HG03064 (cell line): ENCODE measurements at regions not wholly inside any gene's neighbourhood (a gene's known extent, or its start where the extent isn't known, plus 50 kb on each side); places are given as distances from the start of the nearest gene placed in this dataset.

Source experiments
- ATAC-seq: cut with Tn5 transposase; IDR thresholded peaks from one replicate; pipeline ENCODE4 v1.9.1; 2021; ENCODE audit warnings: low read depth; ENCODE audit not compliant: unreplicated experiment

DNA sequence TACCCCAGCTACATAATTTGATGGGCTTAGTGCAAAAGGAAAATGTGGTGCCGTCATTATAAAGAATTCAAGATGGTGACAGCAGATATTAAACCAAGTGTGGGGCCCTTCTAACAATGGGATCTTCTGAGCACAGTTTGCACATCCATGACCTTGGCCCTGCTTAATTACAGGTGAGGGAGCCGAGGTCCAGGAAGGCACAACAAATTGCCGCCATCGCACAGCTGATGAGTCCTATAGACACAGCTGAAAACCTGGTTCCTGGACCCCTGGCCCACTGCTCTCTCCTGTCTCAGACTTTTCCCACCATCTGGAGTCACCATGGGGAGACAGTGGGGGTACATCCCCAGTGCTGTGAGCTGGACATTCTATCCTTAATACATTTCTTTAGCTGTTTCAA is 95.8 kb upstream of the MAP4K3 start:
- no peak for ATAC-seq

DNA sequence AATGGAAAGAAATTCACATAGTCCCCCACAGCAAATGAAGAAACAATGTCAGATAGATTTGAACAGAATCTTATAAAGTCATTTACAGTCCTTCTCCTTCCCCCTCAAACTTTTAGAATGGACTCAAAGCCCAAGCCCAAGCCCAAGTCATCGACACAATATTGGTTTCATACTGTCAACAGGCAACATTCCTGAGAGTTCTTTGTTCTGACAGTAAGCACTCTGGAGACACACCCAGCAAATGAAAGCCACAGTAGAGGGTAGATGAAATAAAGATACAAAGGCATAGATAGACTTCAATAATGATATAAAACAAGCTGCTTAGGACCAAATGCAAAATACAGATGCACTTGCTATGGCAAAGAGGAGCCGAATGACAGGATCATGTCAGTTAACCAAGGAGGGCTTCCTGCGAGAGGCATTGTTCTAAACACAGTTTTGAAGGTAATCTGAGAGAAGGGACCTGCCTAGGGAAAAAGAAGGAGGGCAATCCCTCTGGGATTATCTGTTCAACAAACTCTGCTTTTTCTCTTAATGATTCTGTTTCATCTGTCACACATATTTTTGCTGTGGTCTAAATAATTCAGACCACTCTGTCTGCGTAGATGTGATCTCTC is 97.1 kb upstream of the MAP4K3 start:
- no peak for ATAC-seq

- no peak for ATAC-seq
Observed at GRCh38 chr2:39535636-39536185, 98.6 kb upstream of the MAP4K3 start.

- ATAC-seq: no peak
Observed at GRCh38 chr2:39537150-39537549, 100.1 kb upstream of the MAP4K3 start.

DNA sequence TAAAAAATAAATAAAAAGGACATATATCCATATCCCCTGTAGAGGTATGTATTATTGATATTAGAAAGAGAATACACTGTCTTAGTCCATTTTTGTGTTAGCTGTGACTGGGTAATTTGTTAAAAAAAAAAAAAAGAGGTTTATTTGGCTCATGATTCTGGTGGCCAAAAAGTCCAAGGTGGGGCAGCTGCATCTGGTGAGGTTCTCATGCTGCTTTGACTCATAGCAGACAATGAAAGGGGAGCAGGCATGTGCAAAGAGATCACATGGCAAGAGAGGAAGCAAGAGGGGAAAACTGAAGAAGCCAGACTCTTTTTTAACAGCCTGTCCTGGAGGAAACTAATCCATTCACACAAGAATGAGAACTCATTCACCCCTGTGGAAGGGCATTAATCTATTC is 101.6 kb upstream of the MAP4K3 start:
- ATAC-seq: no peak

GRCh38 chr2:39540414-39540813 is 103.3 kb upstream of the MAP4K3 start:
- no peak for ATAC-seq

DNA sequence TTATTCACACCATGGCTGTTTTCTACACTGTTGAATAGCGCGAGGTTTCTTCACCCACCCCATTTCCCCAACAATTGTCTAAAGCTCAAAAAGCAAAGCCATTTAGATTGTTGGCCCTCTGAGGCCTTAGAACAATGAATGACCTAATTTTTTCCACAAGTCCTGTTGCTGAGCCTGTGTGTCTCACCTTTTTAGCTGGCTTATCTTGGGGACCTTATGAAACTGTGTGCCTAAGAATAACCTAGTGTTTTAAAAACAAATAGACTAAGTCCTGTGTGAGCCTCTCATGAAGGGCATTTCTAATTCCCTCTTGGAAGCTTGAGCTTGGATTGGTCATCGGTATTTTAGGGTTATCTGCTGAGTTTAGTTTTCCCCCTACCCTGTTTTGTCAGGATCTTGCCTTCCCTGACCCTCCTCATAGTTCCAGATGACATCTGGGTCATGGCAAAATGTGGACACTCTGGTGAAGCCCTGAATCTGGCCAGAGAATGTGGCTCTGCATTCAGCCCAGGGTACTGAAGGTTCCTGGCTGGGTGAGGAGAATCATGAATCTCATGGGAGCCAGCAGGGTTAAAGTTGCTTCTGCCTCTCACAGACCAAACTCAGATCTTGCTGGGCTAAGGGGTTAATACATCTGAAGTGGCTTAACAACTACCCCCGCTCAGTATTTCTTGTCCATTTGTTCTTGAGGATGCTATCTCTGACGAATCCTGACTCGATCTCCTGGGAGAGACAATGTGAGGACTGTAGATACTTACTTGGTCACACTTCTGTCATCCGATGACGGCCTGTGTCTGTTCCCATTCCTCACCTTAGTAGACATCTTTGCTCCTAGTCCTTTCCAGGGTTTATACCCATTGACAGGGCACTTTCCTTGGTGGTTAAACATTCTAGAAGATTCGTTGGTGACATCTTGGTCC is 104.2 kb upstream of the MAP4K3 start:
- no peak for ATAC-seq

GRCh38 chr2:39542523-39542922 is 105.4 kb upstream of the MAP4K3 start:
- ATAC-seq: no peak

DNA sequence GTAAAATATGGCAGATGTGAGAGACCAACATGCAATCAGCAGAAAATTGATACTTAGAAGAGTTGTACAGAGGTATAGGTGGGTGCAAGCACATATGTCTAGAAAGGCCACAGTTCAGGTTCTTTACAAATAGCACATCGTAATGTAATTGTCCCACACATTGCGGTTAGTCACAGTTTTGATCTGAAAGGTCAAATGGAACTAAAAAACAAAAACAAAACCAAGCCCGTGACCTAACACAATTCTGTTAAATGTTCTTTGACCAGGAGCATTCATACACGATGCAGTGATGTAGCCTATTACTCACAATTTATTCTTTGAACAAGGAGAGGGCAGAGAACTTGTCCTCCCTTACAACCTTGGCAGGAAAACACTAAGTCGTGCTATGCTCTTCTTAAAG is 108.9 kb upstream of the MAP4K3 start:
- no peak for ATAC-seq

- ATAC-seq: no peak
Observed at GRCh38 chr2:39546409-39546808, 109.3 kb upstream of the MAP4K3 start.

DNA sequence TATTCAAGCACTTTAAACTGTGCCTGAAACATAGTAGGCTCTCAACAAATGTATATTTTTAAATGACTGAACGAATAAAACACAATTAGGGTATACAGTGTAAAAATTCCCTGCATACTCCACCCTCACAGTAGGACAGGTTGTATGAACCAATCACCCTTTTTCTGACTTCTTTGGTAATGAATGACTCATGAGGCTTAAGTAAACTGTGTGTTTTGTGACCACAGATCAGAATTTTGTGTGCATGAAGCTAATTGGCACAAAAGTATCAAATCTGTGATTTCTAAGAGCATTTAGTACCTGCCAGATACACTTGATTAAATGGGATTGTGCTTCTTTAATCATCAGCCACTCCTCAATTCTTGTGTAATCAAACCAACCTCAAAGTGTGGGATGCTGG is 109.9 kb upstream of the MAP4K3 start:
- ATAC-seq: no peak

GRCh38 chr2:39547811-39548719 is 111.0 kb upstream of the MAP4K3 start:
- no peak for ATAC-seq

- no peak for ATAC-seq
Observed at GRCh38 chr2:39549000-39549399, 111.9 kb upstream of the MAP4K3 start.

GRCh38 chr2:39549718-39550464 is 112.8 kb upstream of the MAP4K3 start:
- no peak for ATAC-seq

GRCh38 chr2:39550701-39551285 is 113.7 kb upstream of the MAP4K3 start:
- no peak for ATAC-seq

DNA sequence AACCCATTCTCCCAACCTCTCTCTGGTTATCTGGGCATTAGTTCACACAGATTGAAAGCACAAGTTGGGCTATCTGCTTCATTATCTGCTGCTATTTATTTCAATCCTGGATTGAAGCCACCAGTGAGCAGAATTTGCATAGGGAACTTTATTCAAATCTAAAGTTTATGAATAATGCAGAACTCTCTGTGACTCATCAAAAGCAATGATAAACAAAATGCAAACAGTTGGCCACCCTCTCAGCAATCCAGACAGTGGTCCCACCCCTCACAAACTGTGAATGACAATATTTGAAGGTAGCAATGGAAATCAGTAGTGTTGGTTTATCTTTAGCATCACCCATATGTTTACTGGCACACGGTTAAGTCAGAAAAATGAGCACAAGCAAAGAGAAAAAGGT is 106.8 kb upstream of the TMEM178A start:
- no peak for ATAC-seq

DNA sequence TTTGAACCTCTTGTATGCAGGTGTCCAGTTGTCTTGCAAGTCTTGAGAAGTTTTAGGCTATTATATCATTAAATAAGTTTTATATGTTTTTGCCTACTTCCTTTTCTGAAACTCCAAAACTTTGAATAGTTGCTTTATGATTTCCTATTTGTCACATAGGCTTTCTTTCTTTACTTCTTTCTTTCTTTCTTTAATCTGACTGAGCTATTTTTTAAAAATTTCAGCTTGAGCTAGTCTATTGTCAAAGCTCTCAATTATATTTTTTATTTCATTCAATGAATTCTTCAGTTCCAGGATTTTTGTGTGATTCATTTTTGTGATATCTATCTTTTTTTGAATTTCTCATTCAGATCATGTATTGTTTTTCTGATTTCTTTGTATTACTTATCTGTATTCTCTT is 102.1 kb upstream of the TMEM178A start:
- ATAC-seq: no peak

- no peak for ATAC-seq
Observed at GRCh38 chr2:39567507-39567906, 98.2 kb upstream of the TMEM178A start.

GRCh38 chr2:39568116-39568515 is 97.6 kb upstream of the TMEM178A start:
- ATAC-seq: no peak

DNA sequence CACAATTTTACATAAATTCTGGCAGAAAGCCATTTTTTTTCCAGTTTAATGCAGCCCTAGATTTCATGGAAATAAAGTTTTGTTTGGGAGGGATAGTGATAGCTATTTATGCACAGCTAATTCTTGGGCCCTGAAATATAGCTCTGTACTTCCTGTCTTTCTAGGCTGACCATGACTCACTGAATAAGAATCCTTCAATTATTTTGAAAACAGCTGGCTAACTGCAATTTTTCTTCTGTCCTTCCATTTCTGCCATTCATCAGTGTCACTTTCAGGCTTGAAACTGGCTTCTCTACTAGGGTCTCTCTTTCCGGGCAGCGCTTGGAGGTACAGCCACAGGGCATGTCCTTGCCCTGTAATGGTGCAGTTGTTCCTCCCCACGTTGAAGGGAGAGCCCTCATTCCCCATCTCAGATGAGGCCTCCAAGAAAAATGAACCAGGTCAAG is 97.1 kb upstream of the TMEM178A start:
- ATAC-seq: no peak
